HG03139 (cell line): ENCODE measurements at regions not wholly inside any gene's neighbourhood (a gene's known extent, or its start where the extent isn't known, plus 50 kb on each side); places are given as distances from the start of the nearest gene placed in this dataset.

ENCODE experiments used
- ATAC-seq: cut with Tn5 transposase; IDR thresholded peaks from one replicate; pipeline ENCODE4 v1.9.1; 2021; ENCODE audit not compliant: unreplicated experiment

DNA sequence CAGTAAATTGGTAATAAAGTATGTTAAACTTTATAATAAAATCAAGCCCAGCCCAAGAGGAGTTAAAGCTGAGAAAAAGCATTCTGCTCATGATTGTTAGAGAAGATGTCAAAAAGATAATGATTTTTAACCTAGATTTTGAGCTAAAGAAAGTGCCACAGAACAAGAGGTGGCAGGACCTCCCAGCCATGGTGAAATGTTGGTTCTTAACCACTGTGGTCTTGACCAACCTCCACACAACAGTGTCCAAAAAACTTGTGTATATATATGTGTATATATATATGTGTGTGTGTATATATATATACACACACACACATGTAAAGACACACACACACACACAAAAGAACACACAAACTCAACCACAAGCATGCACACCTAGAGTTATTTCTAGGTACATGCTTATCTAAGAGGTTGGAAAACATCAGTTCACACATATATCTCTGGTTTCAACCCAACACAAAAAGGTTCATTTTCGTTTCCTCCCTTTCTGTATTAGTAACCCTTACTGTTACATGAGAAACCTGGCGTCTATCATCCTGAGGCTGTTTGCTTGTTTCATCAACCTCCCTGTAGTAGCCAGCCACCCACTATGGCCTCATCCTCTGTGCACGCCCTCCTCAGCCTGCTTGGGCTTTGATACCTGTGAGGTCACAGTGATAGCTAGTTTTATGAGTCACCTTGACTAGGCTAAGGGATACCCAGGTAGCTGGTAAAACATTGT lies 631.8 kb upstream of the ID2 start:
- peak; percentile 76 for ATAC-seq

- ATAC-seq, result no peak
These were observed 628.6 kb upstream of the ID2 start for GRCh38 chr2:8053216-8053615.

DNA sequence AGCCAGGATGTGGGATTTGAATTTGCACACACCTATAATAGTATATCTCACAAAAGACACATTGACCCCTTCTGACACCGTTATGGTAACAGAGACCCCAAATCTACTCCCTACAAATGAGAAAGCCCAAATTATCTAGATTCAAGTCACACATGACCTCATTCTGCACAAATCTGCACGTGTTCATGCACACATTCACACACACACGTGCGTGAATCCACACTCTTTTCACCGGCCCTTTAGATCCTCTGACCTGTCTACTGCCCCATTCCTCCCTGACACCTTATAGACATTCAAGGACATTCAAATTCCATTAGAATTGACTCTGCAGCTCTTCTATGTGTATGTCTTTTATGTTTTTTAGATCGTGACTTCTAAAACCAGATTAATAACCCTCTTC lies 627.8 kb upstream of the ID2 start:
- no peak for ATAC-seq

DNA sequence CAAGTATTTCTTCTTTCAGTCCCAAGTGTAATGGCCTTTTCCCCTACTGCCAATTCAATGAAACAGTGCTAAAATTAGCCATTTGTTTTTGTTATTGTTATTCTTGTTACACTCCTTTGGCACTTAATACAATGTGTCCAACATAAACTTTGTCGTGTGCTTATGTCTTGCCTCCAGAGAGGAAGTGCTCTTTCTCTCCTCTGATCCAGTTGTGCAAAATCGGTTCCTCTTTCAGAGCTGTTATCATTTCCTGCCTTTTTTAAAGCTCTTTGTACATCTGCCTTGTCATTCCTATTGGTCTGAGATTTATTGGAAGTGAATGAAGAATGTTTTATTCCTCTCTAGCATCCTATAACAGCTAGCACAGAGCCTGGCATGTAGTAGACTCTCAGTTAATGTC lies 623.2 kb upstream of the ID2 start:
- no peak for ATAC-seq

DNA sequence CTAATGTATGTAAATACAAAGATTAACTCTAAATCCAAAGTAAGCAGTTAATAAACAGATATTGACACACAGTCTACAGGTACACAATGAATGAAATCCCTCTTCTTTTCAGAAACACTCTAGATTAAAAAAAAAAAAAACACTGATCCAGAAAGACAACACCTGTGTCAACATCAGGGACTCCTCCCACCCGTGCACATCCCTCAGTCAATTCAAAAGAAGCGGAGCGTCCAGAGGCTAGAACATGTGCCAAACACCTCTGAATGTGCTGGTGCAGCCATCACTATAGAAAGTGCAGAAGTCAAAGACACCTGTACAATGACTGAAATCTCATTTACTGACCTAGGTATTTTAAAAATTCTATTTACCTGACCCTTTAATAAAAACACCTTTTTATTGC lies 622.6 kb upstream of the ID2 start:
- ATAC-seq, result no peak

- ATAC-seq, result no peak
These were observed 622.1 kb upstream of the ID2 start for GRCh38 chr2:8059794-8060193.

DNA sequence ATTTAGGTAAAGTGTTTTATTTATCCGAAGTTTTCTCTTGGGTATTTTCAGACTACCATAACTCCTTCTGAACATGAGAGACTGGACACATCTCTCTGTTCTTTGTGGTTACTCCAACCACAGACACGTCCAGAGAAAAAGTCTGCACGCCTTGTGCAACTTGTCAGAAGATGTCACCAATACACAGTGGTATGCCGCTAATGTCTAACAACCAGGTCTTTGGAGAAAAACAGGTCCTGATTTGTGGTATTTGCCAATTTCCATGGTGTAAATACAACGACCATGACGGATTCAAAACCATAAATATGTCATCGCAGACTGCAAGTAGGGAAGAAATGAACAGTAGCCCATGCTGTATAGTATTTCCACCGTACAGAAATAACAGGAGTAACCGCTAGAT lies 620.6 kb upstream of the ID2 start:
- ATAC-seq, result no peak

- no peak for ATAC-seq
These were observed 617.3 kb upstream of the ID2 start for GRCh38 chr2:8064603-8065002.

- ATAC-seq, result no peak
These were observed 616.7 kb upstream of the ID2 start for GRCh38 chr2:8065191-8065590.

DNA sequence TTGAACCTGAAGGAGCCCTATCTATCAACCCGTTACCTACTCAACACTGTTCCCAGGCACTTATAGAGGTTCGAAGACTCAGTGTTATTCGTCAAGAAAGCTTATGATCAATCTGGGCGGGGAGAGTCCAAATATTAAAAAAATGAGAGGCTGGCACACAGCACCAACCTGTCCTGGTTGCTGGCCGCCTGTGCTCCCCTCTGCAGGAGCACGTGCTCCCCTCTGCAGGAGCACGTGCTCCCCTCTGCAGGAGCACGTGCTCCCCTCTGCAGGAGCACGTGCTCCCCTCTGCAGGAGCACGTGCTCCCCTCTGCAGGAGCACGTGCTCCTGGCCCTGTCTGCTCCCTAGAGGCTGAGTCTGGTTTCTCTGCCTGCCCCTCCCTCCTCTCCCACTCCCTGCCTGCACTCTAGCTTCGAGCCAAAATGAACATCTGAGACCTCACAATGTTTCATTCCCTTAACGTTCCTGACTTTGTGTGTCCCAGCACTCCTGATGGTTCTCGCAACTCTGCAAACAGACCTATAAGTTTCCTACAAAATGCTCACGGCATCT lies 614.0 kb upstream of the ID2 start:
- ATAC-seq, result no peak

GRCh38 chr2:8072907-8073306 lies 608.9 kb upstream of the ID2 start:
- no peak for ATAC-seq

- ATAC-seq, result no peak
These were observed 607.9 kb upstream of the ID2 start for GRCh38 chr2:8073916-8074315.

GRCh38 chr2:8076448-8077342 lies 605.2 kb upstream of the ID2 start:
- no peak for ATAC-seq

GRCh38 chr2:8078705-8079104 lies 603.2 kb upstream of the ID2 start:
- ATAC-seq, result no peak

- ATAC-seq, result no peak
These were observed 601.8 kb upstream of the ID2 start for GRCh38 chr2:8080063-8080462.

DNA sequence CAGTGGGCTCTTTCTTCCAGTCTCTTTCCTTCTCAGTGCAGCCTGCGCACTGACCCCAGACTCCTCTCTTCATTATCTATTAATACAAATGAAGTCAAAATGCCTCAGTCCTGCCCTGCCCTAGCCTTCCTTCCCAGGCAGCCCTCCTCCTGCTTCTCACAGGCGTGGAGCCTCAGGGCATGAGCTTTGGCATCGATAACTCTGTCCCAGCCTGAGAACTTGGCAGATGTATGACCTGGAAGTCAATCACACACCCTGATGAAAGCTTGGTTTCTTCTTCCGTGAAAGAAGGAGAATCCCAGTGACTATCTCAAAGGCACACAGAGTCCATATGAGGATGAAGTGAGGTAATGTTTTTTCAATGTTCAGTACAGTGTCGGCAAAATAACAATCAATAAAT lies 600.7 kb upstream of the ID2 start:
- no peak for ATAC-seq

DNA sequence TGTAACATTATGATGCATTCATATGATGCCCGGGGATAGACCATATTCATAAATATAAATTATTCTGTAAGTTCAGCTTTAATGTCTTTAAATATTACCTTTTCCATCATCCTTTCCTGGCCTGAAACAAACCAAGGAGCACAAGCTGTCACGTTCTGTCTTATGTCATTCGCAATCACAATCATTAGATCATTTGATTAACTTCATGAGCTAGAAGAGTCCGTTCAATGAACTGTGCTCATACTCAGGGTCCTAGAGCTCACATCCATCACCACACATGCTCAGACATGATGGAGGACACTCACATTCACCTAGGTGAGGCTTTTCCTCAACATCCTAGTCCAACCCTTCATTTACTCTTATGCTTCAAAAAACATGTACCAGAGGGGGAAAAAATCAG lies 599.0 kb upstream of the ID2 start:
- ATAC-seq, result no peak

DNA sequence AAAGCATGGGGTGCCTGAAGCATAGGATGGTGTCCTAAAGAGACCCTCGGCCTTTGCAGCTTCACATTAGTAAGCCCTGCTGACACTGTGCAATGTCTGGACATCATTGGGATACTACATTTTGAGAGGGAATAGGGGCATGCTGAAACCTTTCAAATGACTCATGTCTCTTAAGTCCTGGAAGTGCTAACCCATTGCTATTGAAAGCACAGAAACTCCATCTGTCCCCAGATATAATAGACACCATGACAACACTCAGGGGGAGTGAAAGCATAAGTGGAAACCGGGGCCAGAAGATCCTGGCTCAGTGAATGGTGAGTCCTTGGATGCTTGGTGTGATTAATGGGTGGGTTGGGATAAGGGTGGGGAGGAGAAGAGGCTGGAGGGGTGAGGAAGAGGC lies 595.5 kb upstream of the ID2 start:
- no peak for ATAC-seq

DNA sequence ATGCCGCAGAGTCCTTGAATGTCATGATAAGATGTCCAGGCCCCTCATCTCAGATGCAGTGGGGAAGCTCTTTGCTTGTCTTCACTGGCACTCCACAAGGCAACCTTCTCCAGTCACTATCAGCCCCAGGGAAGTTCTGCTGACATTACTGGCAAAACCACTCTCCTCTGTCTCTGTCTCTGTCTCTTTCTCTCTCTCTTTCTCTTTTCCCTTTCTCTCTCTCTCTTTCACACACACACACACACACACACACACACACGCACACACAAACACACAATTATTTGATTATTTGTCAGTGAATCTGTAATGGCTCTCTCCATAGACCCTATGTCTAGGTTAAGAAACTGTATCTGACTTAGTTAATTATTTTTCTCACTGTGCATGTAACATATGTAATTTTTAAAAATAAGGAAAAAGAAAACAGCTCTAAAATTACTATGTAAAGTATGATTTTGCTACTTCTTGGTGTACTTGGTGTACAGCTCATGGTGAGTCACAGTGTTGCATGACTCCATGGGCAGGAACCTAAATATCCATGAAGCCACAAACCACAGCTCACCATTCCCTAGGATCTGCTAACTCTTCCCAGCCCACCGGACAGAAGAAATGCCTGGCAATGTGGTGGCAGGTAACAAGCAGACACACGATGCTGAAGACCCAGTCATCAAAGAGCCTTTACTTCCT lies 594.9 kb upstream of the ID2 start:
- no peak for ATAC-seq

DNA sequence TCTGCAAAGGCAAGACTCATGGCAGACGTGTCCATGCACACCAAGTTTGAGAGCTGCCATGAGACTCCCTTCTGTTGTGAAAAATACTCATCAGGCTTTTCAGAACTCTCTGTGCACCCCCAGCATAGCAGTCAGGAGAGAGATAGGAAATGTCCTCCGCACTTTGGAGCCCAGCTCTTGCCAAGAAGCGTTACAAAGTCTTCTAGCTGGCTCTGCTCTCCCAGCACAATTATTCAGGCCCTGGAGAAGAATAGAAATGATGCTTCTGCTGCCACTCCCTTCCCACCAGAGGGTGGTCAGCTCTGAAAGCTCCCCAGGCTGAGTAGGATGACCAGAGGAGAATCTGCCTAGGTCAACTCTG lies 594.4 kb upstream of the ID2 start:
- no peak for ATAC-seq

DNA sequence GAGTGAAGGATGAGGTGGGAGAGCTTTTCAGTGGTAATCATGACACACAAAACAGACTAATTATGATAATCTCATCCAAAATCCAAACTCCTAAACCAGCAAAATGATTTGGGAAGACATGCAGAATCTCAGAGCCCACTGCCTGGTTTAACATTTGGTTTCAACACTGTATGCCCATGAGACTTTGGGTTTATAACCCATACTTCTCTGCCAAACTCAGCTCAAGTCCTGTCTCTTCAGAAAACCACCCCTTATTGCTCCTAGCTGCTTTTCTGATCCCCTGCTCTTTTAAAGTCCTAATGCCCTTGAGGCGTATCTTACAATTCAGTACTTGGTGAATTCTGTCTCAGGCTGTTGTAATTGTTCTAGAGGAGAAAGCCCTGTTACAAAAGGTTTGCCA lies 593.0 kb upstream of the ID2 start:
- no peak for ATAC-seq

- ATAC-seq, result no peak
These were observed 592.3 kb upstream of the ID2 start for GRCh38 chr2:8089596-8089995.
